Panc1 (cell line): ENCODE measurements at regions not wholly inside any gene's neighbourhood (a gene's known extent, or its start where the extent isn't known, plus 50 kb on each side); places are given as distances from the start of the nearest gene placed in this dataset.

Experiments
- ATAC-seq: fragments of 200-7000 bp; cut with Tn5 transposase; 2 replicates; pipeline ENCODE4 v1.9.1; 2020; ENCODE audit warnings: mild to moderate bottlenecking, moderate library complexity
- BruUV-seq: library from RNA; stranded (reverse); fragments of 400-500 nt; replicated peaks from 2 replicates; lab custom pipeline; 2021; lab: Mats Ljungman, UMichigan
- CTCF ChIA-PET: fragments of 300-600 bp; sonication (Branson Sonifier 250); formaldehyde crosslinking; loops from one replicate; lab custom pipeline; 2022; ENCODE audit warnings: antibody characterized with exemption; lab: Charles Lee
- POLR2A ChIA-PET: fragments of 300-600 bp; sonication (Branson Sonifier 250); formaldehyde crosslinking; loops from one replicate; lab custom pipeline; 2022; ENCODE audit warnings: antibody characterized with exemption; lab: Charles Lee
- DNase-seq: peaks from one replicate; pipeline ENCODE4 v3.0.0-alpha.2; 2010; ENCODE audit warnings: low read depth, low spot score
- H3K27ac ChIP-seq: 2 replicates; pipeline ENCODE4 v1.5.1; 2011; ENCODE audit warnings: mild to moderate bottlenecking, low read length, inconsistent platforms
- H3K27me3 ChIP-seq: fragments of 200-500 bp; sonication (Bioruptor generic); 2 replicates; pipeline ENCODE4 v1.6.0; 2014; ENCODE audit warnings: low read length, inconsistent platforms; ENCODE audit not compliant: control insufficient read depth, insufficient read depth
- H3K36me3 ChIP-seq: fragments of 200-500 bp; sonication (Bioruptor generic); 2 replicates; pipeline ENCODE4 v1.5.1; 2014; ENCODE audit warnings: inconsistent platforms, mild to moderate bottlenecking, low read length, moderate library complexity; ENCODE audit not compliant: control insufficient read depth, insufficient read depth
- H3K4me1 ChIP-seq: 2 replicates; pipeline ENCODE4 v1.5.1; 2011; ENCODE audit warnings: inconsistent platforms, mild to moderate bottlenecking, low read length, moderate library complexity; ENCODE audit not compliant: control insufficient read depth, insufficient read depth
- H3K4me3 ChIP-seq, 2 experiments: 2 replicates each; pipeline ENCODE4 v1.5.1; 2011 to 2012; ENCODE audit warnings: low read depth in 2 of 2, low read length in 2 of 2, mild to moderate bottlenecking in 2 of 2, inconsistent platforms in 1 of 2, moderate library complexity in 1 of 2
- H3K9me3 ChIP-seq: fragments of 200-500 bp; sonication (Bioruptor generic); 2 replicates; pipeline ENCODE4 v1.5.1; 2014; ENCODE audit warnings: low read depth, mild to moderate bottlenecking, inconsistent platforms, low read length, moderate library complexity; ENCODE audit not compliant: control insufficient read depth, insufficient read depth
- POLR2AphosphoS5 ChIP-seq: IDR thresholded peaks from 2 replicates; pipeline ENCODE4 v1.6.1; 2012; ENCODE audit warnings: mild to moderate bottlenecking, low read depth, low read length, moderate library complexity
- SIN3A ChIP-seq: IDR thresholded peaks from 2 replicates; pipeline ENCODE4 v1.6.1; 2012; ENCODE audit warnings: low read depth, mild to moderate bottlenecking, low read length, moderate library complexity, borderline replicate concordance; ENCODE audit not compliant: insufficient read depth
- TCF7L2 ChIP-seq: IDR thresholded peaks from 2 replicates; pipeline ENCODE4 v1.6.1; 2011; ENCODE audit warnings: mild to moderate bottlenecking, low read depth, low read length, inconsistent platforms
- in situ Hi-C: cut with HindIII; loops from 2 replicates; pipeline ENCODE4 v1.10.0; 2016; ENCODE audit warnings: low sequenced_read_pairs, low pct_unique_long_range_greater_than_20kb
- intact Hi-C: fragments of 100-400 bp; cut with micrococcal nuclease; formaldehyde crosslinking; loops from one replicate; pipeline ENCODE4 v1.10.0; 2022; ENCODE audit not compliant: unreplicated experiment
- TF ChIP-seq, protein P1 (sequence below), 2 experiments: IDR thresholded peaks; 2 replicates each; pipeline ENCODE4 v1.6.1; 2011 to 2012; ENCODE audit warnings: low read depth in 2 of 2, control low read depth in 1 of 2, low read length in 1 of 2, mild to moderate bottlenecking in 1 of 2, moderate library complexity in 1 of 2; ENCODE audit not compliant: insufficient read depth in 1 of 2
- TF ChIP-seq, protein P2 (sequence below): fragments of 450-650 bp; IDR thresholded peaks from 2 replicates; pipeline ENCODE4 v1.5.1; 2017; ENCODE audit warnings: mild to moderate bottlenecking

DNA sequence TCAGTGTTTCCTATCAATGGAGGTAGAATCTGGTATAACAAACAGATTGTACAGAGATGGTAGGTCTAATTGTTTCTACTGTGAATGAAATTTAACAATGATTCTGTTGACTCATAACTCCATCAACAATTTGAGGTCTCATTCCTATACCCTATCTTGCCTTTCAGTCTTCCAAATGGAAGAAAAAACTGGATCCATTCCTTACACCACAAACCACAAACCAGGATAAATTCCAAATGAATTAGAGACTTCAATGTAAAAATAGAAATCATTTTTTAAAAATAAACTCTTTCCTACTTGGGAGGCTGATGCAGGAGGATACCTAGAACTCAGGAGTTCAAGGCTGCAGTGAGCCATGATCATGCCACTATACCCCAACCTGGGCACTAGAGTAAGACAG, 114.4 kb upstream of the WDR44 start:
- ChIA-PET CTCF (no interaction called here), POLR2A (no interaction called here)
- Histone ChIP-seq H3K36me3 (no peaks in the 10 kb centered on the region), H3K4me3 (no peak overlapping the region), H3K4me1 (no peaks in the 10 kb centered on the region), H3K9me3 (no peaks in the 10 kb centered on the region), H3K27ac (no peak overlapping the region), H3K27me3 (no peaks in the 10 kb centered on the region)
- BruUV-seq = no TSS peak
- DNase-seq (no peak), ATAC-seq (no peak)
- no peak for TF ChIP-seq SIN3A
- no peak for TF ChIP-seq TCF7L2
- no peak for TF ChIP-seq POLR2AphosphoS5
- TF ChIP-seq, protein P1, sequence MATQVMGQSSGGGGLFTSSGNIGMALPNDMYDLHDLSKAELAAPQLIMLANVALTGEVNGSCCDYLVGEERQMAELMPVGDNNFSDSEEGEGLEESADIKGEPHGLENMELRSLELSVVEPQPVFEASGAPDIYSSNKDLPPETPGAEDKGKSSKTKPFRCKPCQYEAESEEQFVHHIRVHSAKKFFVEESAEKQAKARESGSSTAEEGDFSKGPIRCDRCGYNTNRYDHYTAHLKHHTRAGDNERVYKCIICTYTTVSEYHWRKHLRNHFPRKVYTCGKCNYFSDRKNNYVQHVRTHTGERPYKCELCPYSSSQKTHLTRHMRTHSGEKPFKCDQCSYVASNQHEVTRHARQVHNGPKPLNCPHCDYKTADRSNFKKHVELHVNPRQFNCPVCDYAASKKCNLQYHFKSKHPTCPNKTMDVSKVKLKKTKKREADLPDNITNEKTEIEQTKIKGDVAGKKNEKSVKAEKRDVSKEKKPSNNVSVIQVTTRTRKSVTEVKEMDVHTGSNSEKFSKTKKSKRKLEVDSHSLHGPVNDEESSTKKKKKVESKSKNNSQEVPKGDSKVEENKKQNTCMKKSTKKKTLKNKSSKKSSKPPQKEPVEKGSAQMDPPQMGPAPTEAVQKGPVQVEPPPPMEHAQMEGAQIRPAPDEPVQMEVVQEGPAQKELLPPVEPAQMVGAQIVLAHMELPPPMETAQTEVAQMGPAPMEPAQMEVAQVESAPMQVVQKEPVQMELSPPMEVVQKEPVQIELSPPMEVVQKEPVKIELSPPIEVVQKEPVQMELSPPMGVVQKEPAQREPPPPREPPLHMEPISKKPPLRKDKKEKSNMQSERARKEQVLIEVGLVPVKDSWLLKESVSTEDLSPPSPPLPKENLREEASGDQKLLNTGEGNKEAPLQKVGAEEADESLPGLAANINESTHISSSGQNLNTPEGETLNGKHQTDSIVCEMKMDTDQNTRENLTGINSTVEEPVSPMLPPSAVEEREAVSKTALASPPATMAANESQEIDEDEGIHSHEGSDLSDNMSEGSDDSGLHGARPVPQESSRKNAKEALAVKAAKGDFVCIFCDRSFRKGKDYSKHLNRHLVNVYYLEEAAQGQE (IDR thresholded peaks at IDR 0.05; ENCODE audit: insufficient read depth in 1 of 2, low read depth in 2 of 2, low read length in 1 of 2) = no peak
- TF ChIP-seq, protein P2, sequence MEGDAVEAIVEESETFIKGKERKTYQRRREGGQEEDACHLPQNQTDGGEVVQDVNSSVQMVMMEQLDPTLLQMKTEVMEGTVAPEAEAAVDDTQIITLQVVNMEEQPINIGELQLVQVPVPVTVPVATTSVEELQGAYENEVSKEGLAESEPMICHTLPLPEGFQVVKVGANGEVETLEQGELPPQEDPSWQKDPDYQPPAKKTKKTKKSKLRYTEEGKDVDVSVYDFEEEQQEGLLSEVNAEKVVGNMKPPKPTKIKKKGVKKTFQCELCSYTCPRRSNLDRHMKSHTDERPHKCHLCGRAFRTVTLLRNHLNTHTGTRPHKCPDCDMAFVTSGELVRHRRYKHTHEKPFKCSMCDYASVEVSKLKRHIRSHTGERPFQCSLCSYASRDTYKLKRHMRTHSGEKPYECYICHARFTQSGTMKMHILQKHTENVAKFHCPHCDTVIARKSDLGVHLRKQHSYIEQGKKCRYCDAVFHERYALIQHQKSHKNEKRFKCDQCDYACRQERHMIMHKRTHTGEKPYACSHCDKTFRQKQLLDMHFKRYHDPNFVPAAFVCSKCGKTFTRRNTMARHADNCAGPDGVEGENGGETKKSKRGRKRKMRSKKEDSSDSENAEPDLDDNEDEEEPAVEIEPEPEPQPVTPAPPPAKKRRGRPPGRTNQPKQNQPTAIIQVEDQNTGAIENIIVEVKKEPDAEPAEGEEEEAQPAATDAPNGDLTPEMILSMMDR = no peak
- intact Hi-C loops (no loop called here), in situ Hi-C loops (no loop called here)

DNA sequence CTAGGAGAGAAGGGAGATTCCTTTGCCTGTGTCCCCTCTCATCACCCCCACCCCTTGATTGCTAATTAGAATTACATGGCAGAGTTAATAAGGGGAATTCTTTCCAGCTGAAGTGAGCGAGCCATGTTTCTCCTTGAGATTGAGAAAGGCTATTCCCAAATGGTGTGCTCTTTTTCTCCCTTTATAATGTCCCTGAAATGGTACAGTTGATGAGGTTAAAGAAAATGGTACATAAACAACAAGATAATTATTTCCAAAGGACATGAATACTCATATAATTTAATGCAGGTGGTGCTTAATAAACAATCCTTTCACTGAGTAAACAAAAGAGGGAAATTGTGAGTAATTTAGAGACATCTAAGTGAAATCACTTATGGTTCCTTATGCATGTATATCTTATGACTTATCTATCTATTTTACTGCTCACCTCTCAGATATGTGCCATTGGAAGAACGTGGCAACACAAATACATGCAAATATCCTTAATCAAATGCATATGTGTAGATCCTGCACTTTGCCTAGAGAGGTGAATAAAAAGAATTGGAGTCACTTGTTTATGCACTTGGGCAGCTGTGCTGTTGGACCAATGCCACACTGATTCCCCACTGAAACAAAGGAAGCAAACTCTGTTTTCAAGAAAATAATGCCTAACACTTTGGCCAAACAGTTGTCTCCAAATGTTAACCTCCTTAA, 106.6 kb upstream of the WDR44 start:
- intact Hi-C loops = no loop called here
- no peak for ATAC-seq
- Histone ChIP-seq H3K4me1 (no peaks in the 10 kb centered on the region), H3K27ac (no peak overlapping the region), H3K4me3 (no peak overlapping the region), H3K36me3 (no peaks in the 10 kb centered on the region), H3K27me3 (no peaks in the 10 kb centered on the region), H3K9me3 (no peaks in the 10 kb centered on the region)
- no peak for TF ChIP-seq TCF7L2
- TF ChIP-seq SIN3A = no peak
- POLR2A ChIA-PET = no interaction called here
- CTCF ChIA-PET = no interaction called here
- in situ Hi-C loops = no loop called here
- no peak for DNase-seq
- BruUV-seq = no TSS peak

DNA sequence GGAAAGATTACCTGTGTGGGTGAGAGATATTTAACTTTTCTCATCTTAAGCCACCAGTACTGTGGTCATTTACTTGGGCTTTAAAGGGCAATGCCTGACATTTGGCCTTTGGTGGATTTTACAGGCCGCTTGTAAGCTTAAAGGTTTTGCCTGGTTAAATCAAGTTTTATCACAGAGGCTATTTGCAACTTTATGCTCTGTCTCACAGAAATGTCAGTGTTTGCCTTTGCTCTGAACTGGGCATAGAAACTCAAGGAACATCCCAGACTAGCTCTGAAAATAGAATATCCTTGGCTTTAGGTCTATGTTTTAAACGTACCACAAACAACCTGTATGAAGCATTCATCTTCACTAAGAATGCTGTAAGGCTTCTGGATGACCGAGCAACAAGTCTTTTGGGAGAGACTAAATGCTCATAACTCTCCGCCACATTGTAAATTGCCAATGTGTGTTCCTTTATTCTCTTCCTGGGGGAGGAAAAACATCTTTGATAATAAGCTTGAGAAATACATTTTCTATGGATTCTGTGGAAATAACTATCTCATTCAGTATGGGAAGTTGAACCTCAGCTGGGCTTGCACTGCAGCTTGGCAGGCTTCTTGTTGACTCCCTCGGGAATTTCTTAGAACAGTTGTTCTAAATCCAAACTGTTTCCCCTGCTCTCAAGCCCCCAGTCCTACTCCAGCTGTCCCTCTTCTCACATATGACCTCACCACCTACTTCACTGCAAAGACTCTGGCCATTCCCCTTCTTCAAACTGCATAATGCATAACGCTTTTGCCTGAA, 105.8 kb upstream of the WDR44 start:
- H3K36me3 ChIP-seq = no peaks in the 10 kb centered on the region
- H3K9me3 ChIP-seq = no peaks in the 10 kb centered on the region
- intact Hi-C loops = no loop called here
- DNase-seq (no peak), ATAC-seq (no peak)
- in situ Hi-C loops = no loop called here
- no peak overlapping the region for H3K27ac ChIP-seq
- H3K4me1 ChIP-seq = no peaks in the 10 kb centered on the region
- TF ChIP-seq, protein P1 (IDR thresholded peaks at IDR 0.05; ENCODE audit: insufficient read depth in 1 of 2, low read depth in 2 of 2, low read length in 1 of 2) = no peak
- TF ChIP-seq POLR2AphosphoS5 = no peak
- TF ChIP-seq, protein P2 = no peak
- no peak for TF ChIP-seq TCF7L2
- TF ChIP-seq SIN3A = no peak
- H3K4me3 ChIP-seq = no peak overlapping the region
- POLR2A ChIA-PET = no interaction called here
- H3K27me3 ChIP-seq = no peaks in the 10 kb centered on the region
- no TSS peak for BruUV-seq
- CTCF ChIA-PET = no interaction called here
